Gastroesophageal sphincter (tissue), 3 donors: ENCODE measurements at regions not wholly inside any gene's neighbourhood (a gene's known extent, or its start where the extent isn't known, plus 50 kb on each side); places are given as distances from the start of the nearest gene placed in this dataset.

Experiments used
- CTCF ChIP-seq, 4 experiments: fragments of 200-600 bp in 2 of 4; fragments of 450-650 bp in 2 of 4; sonication (generic) in 1 of 4; IDR thresholded peaks; one replicate each; pipeline ENCODE4 v1.5.1; 2017 to 2019; ENCODE audit warnings: antibody characterized with exemption in 4 of 4, mild to moderate bottlenecking in 2 of 4, moderate library complexity in 2 of 4
- POLR2A ChIP-seq, 2 donors: fragments of 450-650 bp; IDR thresholded peaks; one replicate each; pipeline ENCODE4 v1.6.1; 2017; ENCODE audit warnings: antibody characterized with exemption in 2 of 2, mild to moderate bottlenecking in 2 of 2, moderate library complexity in 1 of 2
- POLR2AphosphoS5 ChIP-seq: sonication (generic); formaldehyde crosslinking; IDR thresholded peaks from one replicate; pipeline ENCODE4 v1.6.1; 2017; ENCODE audit warnings: antibody characterized with exemption

GRCh38 chr20:48354320-48354876, 473.4 kb downstream of the PREX1 start:
- TF ChIP-seq POLR2A (IDR thresholded peaks at IDR 0.05) (no peak), POLR2AphosphoS5 (no peak), CTCF (IDR thresholded peaks at IDR 0.05) (no peak)
